Pulmonary artery endothelial cell (primary cell): ENCODE measurements at regions not wholly inside any gene's neighbourhood (a gene's known extent, or its start where the extent isn't known, plus 50 kb on each side); places are given as distances from the start of the nearest gene placed in this dataset.

ENCODE experiments used
- DNase-seq: peaks from one replicate; pipeline ENCODE4 v3.0.0-alpha.2; 2011; ENCODE audit warnings: low read depth, low spot score

GRCh38 chr5:2496891-2497290 is 254.6 kb downstream of the IRX2 start:
- no peak for DNase-seq

- DNase-seq, result no peak
These were observed 255.4 kb downstream of the IRX2 start for GRCh38 chr5:2496126-2496525.

GRCh38 chr5:2493356-2493755 is 258.1 kb downstream of the IRX2 start:
- no peak for DNase-seq

- no peak for DNase-seq
These were observed 259.0 kb downstream of the IRX2 start for GRCh38 chr5:2492476-2492875.

GRCh38 chr5:2491846-2492245 is 259.6 kb downstream of the IRX2 start:
- no peak for DNase-seq

GRCh38 chr5:2489306-2489705 is 262.2 kb downstream of the IRX2 start:
- no peak for DNase-seq

GRCh38 chr5:2488593-2488992 is 262.9 kb downstream of the IRX2 start:
- no peak for DNase-seq

- DNase-seq, result no peak
These were observed 264.2 kb downstream of the IRX2 start for GRCh38 chr5:2487152-2487763.

GRCh38 chr5:2486373-2486772 is 265.1 kb downstream of the IRX2 start:
- DNase-seq, result no peak

GRCh38 chr5:2482778-2483177 is 268.7 kb downstream of the IRX2 start:
- no peak for DNase-seq

GRCh38 chr5:2480871-2481270 is 270.6 kb downstream of the IRX2 start:
- DNase-seq, result no peak

- DNase-seq, result no peak
These were observed 275.6 kb downstream of the IRX2 start for GRCh38 chr5:2475902-2476301.

GRCh38 chr5:2472670-2473069 is 278.8 kb downstream of the IRX2 start:
- no peak for DNase-seq

GRCh38 chr5:2471152-2471879 is 280.2 kb downstream of the IRX2 start:
- no peak for DNase-seq

- no peak for DNase-seq
These were observed 284.5 kb downstream of the IRX2 start for GRCh38 chr5:2466966-2467365.

GRCh38 chr5:2465383-2465782 is 286.1 kb downstream of the IRX2 start:
- DNase-seq, result no peak

GRCh38 chr5:2464141-2464540 is 287.3 kb downstream of the IRX2 start:
- DNase-seq, result no peak

GRCh38 chr5:2461701-2462691 is 289.5 kb downstream of the IRX2 start:
- DNase-seq, result no peak

- no peak for DNase-seq
These were observed 291.4 kb downstream of the IRX2 start for GRCh38 chr5:2460098-2460497.

- no peak for DNase-seq
These were observed 292.2 kb downstream of the IRX2 start for GRCh38 chr5:2459251-2459650.

- DNase-seq, result no peak
These were observed 295.6 kb downstream of the IRX2 start for GRCh38 chr5:2455878-2456277.

- DNase-seq, result no peak
These were observed 296.6 kb downstream of the IRX2 start for GRCh38 chr5:2454876-2455275.
